Suppressor macrophage treated with lipopolysaccharide for 4 hours (primary cell): ENCODE measurements at regions not wholly inside any gene's neighbourhood (a gene's known extent, or its start where the extent isn't known, plus 50 kb on each side); places are given as distances from the start of the nearest gene placed in this dataset.

Experiments
- DNase-seq: peaks from one replicate; pipeline ENCODE4 v3.0.0-alpha.2; 2020

- no peak for DNase-seq
These were observed 611.0 kb downstream of the KCTD8 start for GRCh38 chr4:43837604-43838003.

DNA sequence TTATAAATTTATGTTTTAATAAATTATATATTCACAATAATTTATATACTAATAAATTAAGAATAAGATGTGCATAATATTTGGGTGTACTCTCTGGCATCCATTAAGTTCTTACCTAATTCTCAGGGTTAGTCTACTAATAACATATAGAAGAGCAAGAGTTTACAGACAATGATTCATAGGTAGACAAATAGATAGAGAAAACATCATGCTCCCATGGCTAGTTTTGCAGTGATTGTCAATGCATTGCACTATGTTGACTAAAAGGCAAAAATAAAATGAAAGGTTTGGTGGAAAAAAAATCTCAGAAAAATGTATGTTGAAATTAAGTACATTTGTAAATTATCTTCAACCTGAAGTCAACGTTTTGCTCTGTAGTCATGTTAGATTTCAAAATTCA, 606.0 kb downstream of the KCTD8 start:
- DNase-seq: no peak

DNA sequence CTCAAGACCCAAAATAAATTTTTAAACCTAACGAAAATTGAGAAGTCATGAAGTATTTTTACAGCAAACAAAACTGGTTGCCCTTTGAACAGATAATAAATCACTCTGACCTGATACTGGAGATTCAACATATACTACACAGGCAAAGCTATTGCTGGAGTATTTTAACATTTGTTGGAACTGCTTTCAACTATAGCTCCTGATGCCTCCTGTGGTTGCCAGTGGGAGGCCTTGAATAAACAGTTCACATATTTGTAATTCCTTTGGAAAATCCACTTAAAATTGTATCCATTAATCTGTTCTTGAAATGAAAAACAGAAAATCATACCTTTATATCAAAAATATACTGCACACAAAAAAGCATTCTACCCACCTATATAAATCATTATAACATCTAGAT, 605.1 kb downstream of the KCTD8 start:
- DNase-seq: no peak

- DNase-seq: no peak
These were observed 602.5 kb downstream of the KCTD8 start for GRCh38 chr4:43846111-43846587.

GRCh38 chr4:43853565-43854264, 594.9 kb downstream of the KCTD8 start:
- DNase-seq: no peak

DNA sequence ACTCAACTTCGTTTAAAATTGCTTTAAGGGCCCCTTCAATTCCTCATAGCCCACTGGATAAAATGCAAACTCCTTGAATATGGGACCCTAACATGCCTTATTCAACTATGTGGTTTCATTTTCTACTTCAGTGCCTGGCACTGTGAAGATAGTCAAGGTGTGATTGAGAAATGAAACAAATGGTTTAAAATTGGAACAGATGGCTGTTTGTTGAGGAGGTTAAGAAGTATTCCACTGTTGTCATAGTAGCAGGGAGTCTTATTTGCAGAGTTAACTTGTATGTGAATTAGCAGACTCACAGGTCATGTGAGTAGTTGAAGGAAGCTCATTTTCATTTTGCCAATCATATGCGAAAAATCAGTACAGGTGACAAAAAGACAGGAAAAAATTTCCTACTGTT, 593.3 kb downstream of the KCTD8 start:
- DNase-seq: no peak

- no peak for DNase-seq
These were observed 583.9 kb downstream of the KCTD8 start for GRCh38 chr4:43864616-43865146.

GRCh38 chr4:43867908-43868307, 580.7 kb downstream of the KCTD8 start:
- no peak for DNase-seq

GRCh38 chr4:43875655-43876054, 573.0 kb downstream of the KCTD8 start:
- no peak for DNase-seq

GRCh38 chr4:43882470-43882869, 566.1 kb downstream of the KCTD8 start:
- no peak for DNase-seq

DNA sequence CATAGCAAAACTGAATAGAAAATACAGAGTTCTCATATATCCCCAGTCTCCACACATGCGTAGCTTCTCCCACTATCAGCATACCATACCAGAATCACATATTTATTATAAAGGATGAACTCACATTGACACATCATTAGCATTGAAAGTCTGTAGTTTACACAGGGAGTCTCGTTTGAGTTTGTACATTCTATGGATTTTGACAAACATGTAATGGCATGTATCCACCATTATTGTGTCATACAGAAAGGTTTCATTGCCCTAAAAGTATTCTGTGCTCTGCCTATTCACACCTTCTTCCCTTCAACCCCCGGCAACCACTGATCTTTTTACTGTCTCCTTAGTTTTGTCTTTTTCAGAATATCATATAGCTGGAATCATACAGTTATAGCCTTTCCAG, 562.4 kb downstream of the KCTD8 start:
- DNase-seq: no peak

GRCh38 chr4:43898836-43899235, 549.8 kb downstream of the KCTD8 start:
- no peak for DNase-seq

DNA sequence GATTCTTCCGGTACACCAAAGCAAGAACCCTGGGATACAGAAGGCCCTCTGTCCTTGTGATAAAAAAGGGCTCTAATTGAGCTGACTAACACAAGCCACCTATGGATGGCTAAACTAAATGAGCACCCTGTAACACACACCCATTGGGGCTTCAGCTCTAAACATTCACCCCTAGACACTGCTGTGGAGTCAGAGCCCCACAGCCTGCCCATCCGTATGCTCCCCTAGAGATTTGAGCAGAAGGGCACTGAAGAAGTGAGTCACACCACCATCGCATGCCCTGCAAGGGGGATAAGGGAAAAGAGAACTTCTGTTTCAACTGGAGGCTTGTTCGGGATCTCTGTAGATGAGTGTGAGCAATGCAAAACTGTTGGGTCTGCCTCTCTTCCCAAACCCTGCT, 545.2 kb downstream of the KCTD8 start:
- DNase-seq: no peak

GRCh38 chr4:43918377-43918776, 530.2 kb downstream of the KCTD8 start:
- no peak for DNase-seq

DNA sequence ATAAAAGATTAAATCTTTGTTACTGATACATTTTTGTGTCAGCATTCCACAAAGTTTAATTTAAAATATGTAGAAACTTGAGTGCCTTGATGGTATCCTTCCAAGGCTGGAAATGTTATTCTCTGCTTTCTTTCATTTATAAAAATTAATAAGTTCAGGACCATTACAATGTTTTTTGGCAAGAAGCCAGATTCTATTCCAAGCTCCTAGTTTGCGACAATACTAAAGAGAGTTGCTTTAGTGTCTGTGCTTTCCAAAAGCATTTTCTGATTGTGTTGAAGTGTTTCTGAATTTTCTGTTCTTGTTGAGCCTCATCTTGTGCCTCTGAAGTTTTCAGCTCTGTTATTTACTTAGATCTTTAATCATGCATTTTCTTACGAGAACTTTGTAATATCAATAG, 516.2 kb downstream of the KCTD8 start:
- DNase-seq: no peak

DNA sequence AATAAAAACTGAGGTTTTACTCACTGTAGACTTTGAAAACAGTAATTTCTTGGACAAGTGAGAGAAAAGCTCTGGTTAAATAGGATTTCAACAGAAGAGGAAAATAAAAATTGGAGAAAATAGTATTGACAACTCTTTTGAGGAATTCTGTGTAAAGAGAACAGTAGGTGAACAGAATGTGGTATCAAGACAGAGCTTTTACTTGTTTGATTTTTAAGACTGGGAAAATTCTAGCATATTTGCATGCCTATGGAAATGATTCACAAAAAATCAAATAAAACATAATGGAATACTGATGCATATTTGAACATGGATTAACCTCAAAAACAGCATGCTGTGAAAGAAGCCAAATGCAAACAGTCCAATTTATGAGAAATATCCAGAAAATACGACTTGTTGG, 504.6 kb downstream of the KCTD8 start:
- DNase-seq: no peak

- DNase-seq: no peak
These were observed 488.6 kb downstream of the KCTD8 start for GRCh38 chr4:43959976-43960375.

GRCh38 chr4:43968011-43968410, 480.6 kb downstream of the KCTD8 start:
- no peak for DNase-seq

GRCh38 chr4:43983610-43984009, 465.0 kb downstream of the KCTD8 start:
- no peak for DNase-seq

DNA sequence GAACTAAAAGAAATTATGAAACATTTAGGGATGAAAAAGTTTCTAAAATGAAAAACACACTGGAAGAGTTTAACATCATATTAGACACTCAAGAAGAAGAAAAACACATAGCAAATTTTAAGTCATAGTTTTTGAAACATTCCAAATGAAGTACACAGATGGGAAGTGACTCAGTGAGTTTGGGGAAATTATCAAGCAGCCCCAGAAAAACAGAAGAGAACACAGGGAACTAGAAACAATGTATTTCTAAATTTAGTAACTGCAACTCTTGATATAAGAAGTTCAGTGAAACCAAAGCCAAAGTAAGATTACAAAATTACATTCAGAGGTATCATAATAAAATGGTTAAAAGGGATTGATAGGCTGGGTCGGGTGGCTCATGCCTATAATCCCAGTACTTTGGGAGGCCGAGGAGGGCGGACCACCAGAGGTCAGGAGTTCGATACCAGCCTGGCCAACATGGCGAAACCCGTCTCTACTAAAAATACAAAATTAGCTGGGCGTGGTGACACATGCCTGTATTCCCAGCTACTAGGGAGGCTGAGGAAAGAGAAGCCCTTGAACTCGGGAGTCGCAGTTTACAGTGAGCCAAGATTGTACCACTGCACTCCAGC, 461.2 kb downstream of the KCTD8 start:
- no peak for DNase-seq

GRCh38 chr4:43990551-43990950, 458.1 kb downstream of the KCTD8 start:
- DNase-seq: no peak

- DNase-seq: no peak
These were observed 457.6 kb downstream of the KCTD8 start for GRCh38 chr4:43990963-43991362.

GRCh38 chr4:43992552-43992951, 456.1 kb downstream of the KCTD8 start:
- DNase-seq: no peak

DNA sequence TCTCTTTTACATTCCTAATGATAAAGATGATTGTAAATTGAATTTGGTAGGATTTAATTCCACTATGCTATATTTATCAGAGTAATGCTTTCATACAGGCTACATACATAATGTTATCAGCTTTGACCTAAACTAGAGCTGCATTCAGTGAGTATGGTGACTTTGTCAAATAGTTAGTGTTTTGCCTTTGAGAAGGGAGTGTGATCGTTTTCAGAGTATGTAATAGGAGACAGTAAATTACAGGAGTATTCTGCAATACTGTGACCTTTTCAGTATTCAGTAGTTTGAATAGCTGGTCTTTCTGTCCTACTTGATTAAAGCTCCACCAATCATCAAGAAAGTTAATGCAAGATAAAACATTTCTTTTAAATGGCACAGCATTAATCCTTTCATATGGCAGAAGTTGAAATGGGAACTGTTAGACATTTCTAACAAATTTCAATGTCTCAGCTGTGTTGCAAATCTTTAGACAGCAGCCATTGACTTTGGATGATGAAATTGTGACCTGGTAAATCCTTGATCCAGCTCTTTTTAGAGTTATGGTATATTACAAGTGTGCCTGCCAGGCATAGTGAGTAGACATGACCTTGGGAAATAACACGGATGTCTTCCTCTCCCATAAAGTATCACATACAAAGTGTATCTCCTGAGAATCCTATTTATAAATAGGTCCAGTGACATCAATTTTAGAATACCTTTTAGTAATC, 455.3 kb downstream of the KCTD8 start:
- DNase-seq: no peak
